ENCODE measurements at regions not wholly inside any gene's neighbourhood (a gene's known extent, or its start where the extent isn't known, plus 50 kb on each side); places are given as distances from the start of the nearest gene placed in this dataset.

- no peak overlapping the region for H3K4me3 ChIP-seq (replicated peaks; ENCODE audit: low read depth, low read length)
- no peak for TF ChIP-seq CTCF (IDR thresholded peaks at IDR 0.05; ENCODE audit: low read depth, low read length, missing control alignments)
- DNase-seq (ENCODE audit: extremely low read depth, low read depth), result no peak
Measured at GRCh38 chr2:83323038-83323437, 1136.0 kb downstream of the SUCLG1 start.

GRCh38 chr2:83320053-83320452, 1139.0 kb downstream of the SUCLG1 start:
- no peak overlapping the region for H3K4me3 ChIP-seq (replicated peaks; ENCODE audit: low read depth, low read length)
- TF ChIP-seq CTCF (IDR thresholded peaks at IDR 0.05; ENCODE audit: low read depth, low read length, missing control alignments), result no peak
- DNase-seq (ENCODE audit: extremely low read depth, low read depth), result no peak

GRCh38 chr2:83305758-83306378, 1153.2 kb downstream of the SUCLG1 start:
- DNase-seq (ENCODE audit: extremely low read depth, low read depth), result no peak
- no peak overlapping the region for H3K4me3 ChIP-seq (replicated peaks; ENCODE audit: low read depth, low read length)
- TF ChIP-seq CTCF (IDR thresholded peaks at IDR 0.05; ENCODE audit: low read depth, low read length, missing control alignments), result no peak

- DNase-seq (ENCODE audit: extremely low read depth, low read depth), result no peak
- H3K4me3 ChIP-seq (replicated peaks; ENCODE audit: low read depth, low read length), result no peak overlapping the region
- TF ChIP-seq CTCF (IDR thresholded peaks at IDR 0.05; ENCODE audit: low read depth, low read length, missing control alignments), result no peak
Measured at GRCh38 chr2:83291083-83291482, 1168.0 kb downstream of the SUCLG1 start.

GRCh38 chr2:83282841-83283240, 1176.2 kb downstream of the SUCLG1 start:
- no peak for TF ChIP-seq CTCF (IDR thresholded peaks at IDR 0.05; ENCODE audit: low read depth, low read length, missing control alignments)
- no peak overlapping the region for H3K4me3 ChIP-seq (replicated peaks; ENCODE audit: low read depth, low read length)
- no peak for DNase-seq (ENCODE audit: extremely low read depth, low read depth)

- no peak for DNase-seq (ENCODE audit: extremely low read depth, low read depth)
- TF ChIP-seq CTCF (IDR thresholded peaks at IDR 0.05; ENCODE audit: low read depth, low read length, missing control alignments), result no peak
- no peak overlapping the region for H3K4me3 ChIP-seq (replicated peaks; ENCODE audit: low read depth, low read length)
Measured at GRCh38 chr2:83282043-83282795, 1176.9 kb downstream of the SUCLG1 start.
